CD14-positive monocyte (primary cell): ENCODE measurements at regions not wholly inside any gene's neighbourhood (a gene's known extent, or its start where the extent isn't known, plus 50 kb on each side); places are given as distances from the start of the nearest gene placed in this dataset.

Source experiments
- DNase-seq, 3 donors: peaks; one replicate each; pipeline ENCODE4 v3.0.0-alpha.2; 2011 to 2022
- H2AFZ ChIP-seq: 2 replicates; pipeline ENCODE4 v1.6.0; 2012; ENCODE audit warnings: mild to moderate bottlenecking, low read depth, low read length, inconsistent platforms; ENCODE audit not compliant: insufficient read depth, poor library complexity, severe bottlenecking
- H3K27ac ChIP-seq, 2 donors: 1 replicate in 1 of 2; 2 replicates in 1 of 2; pipeline ENCODE4 v1.5.1; 2012 to 2013; ENCODE audit warnings: low read length in 2 of 2, control low read depth in 1 of 2, inconsistent platforms in 1 of 2, low read depth in 1 of 2, mild to moderate bottlenecking in 1 of 2
- H3K27me3 ChIP-seq, 2 donors: one replicate each; pipeline versions ENCODE4 v1.6.0 to v1.6.1; 2011 to 2013; ENCODE audit warnings: low read length in 2 of 2; ENCODE audit not compliant: control insufficient read depth in 2 of 2, insufficient read depth in 2 of 2
- H3K36me3 ChIP-seq, 2 donors: replicated peaks in 1 of 2; 1 replicate in 1 of 2; 2 replicates in 1 of 2; pipeline versions ENCODE4 v1.5.1 to v1.6.1; 2012 to 2013; ENCODE audit warnings: low read length in 2 of 2, control low read depth in 1 of 2, inconsistent platforms in 1 of 2, mild to moderate bottlenecking in 1 of 2; ENCODE audit not compliant: insufficient read depth in 2 of 2, control insufficient read depth in 1 of 2
- H3K4me1 ChIP-seq, 2 donors: 1 replicate in 1 of 2; 2 replicates in 1 of 2; pipeline versions ENCODE4 v1.5.1 to v1.6.1; 2012 to 2013; ENCODE audit warnings: low read length in 2 of 2, control low read depth in 1 of 2, inconsistent platforms in 1 of 2, mild to moderate bottlenecking in 1 of 2, moderate library complexity in 1 of 2; ENCODE audit not compliant: insufficient read depth in 2 of 2, control insufficient read depth in 1 of 2
- H3K4me2 ChIP-seq: replicated peaks from 2 replicates; pipeline ENCODE3; 2012; ENCODE audit warnings: low read length, moderate library complexity, mild to moderate bottlenecking; ENCODE audit not compliant: poor library complexity, severe bottlenecking; ENCODE audit errors: extremely low read depth
- H3K4me3 ChIP-seq, 3 experiments: fragments of 200-600 bp in 1 of 3; sonication (generic) in 1 of 3; replicated peaks in 1 of 3; 1 replicate in 2 of 3; 2 replicates in 1 of 3; pipeline ENCODE4 v1.5.1; 2011 to 2013; ENCODE audit warnings: low read length in 3 of 3, mild to moderate bottlenecking in 3 of 3, control low read depth in 2 of 3, low read depth in 2 of 3, inconsistent platforms in 1 of 3, moderate library complexity in 1 of 3
- H3K79me2 ChIP-seq: 2 replicates; pipeline ENCODE4 v1.6.0; 2012; ENCODE audit warnings: mild to moderate bottlenecking, control low read depth, inconsistent platforms, low read length, moderate library complexity; ENCODE audit not compliant: insufficient read depth
- H3K9ac ChIP-seq: 2 replicates; pipeline ENCODE4 v1.6.0; 2017; ENCODE audit warnings: low read length, mild to moderate bottlenecking; ENCODE audit not compliant: insufficient read depth, poor library complexity, severe bottlenecking
- H3K9me3 ChIP-seq, 2 donors: replicated peaks in 1 of 2; 1 replicate in 1 of 2; 2 replicates in 1 of 2; pipeline versions ENCODE4 v1.5.1 to v1.6.1; 2012 to 2013; ENCODE audit warnings: low read length in 2 of 2, control low read depth in 1 of 2; ENCODE audit not compliant: control insufficient read depth in 1 of 2, insufficient read depth in 1 of 2
- H4K20me1 ChIP-seq: 2 replicates; pipeline ENCODE4 v1.6.0; 2012; ENCODE audit warnings: mild to moderate bottlenecking, low read length, control low read depth, moderate library complexity; ENCODE audit not compliant: insufficient read depth
- H3K27ac Mint-ChIP-seq, 7 donors: one replicate each; pipeline ENCODE4 v1.8.0; 2020; ENCODE audit warnings: mild to moderate bottlenecking in 7 of 7, mixed read lengths in 7 of 7, moderate library complexity in 6 of 7, inconsistent platforms in 2 of 7
- H3K27me3 Mint-ChIP-seq, 3 donors: one replicate each; pipeline ENCODE4 v1.8.0; 2021 to 2022; ENCODE audit warnings: low read depth in 3 of 3, mild to moderate bottlenecking in 3 of 3, mixed read lengths in 3 of 3, moderate library complexity in 3 of 3, inconsistent platforms in 1 of 3
- H3K36me3 Mint-ChIP-seq, 2 donors: one replicate each; pipeline ENCODE4 v1.8.0; 2020; ENCODE audit warnings: mixed read lengths in 2 of 2, inconsistent platforms in 1 of 2, mild to moderate bottlenecking in 1 of 2
- H3K4me1 Mint-ChIP-seq: one replicate; pipeline ENCODE4 v1.8.0; 2020; ENCODE audit warnings: mild to moderate bottlenecking, mixed read lengths
- H3K4me3 Mint-ChIP-seq, 2 donors: one replicate each; pipeline ENCODE4 v1.8.0; 2020; ENCODE audit warnings: mild to moderate bottlenecking in 2 of 2, mixed read lengths in 2 of 2, moderate library complexity in 1 of 2
- H3K9me3 Mint-ChIP-seq, 7 donors: one replicate each; pipeline ENCODE4 v1.8.0; 2020 to 2022; ENCODE audit warnings: mixed read lengths in 7 of 7, mild to moderate bottlenecking in 6 of 7, moderate library complexity in 6 of 7, inconsistent platforms in 2 of 7
- WGBS: methylation state at CpG from one replicate; pipeline ENCODE4 v1.1.5; 2013; ENCODE audit warnings: missing lambda C conversion rate; ENCODE audit not compliant: insufficient coverage; 5-methylcytosine and 5-hydroxymethylcytosine counted together
- intact Hi-C, 2 donors: fragments of 100-400 bp; cut with micrococcal nuclease; formaldehyde crosslinking; loops; one replicate each; pipeline versions ENCODE4 v1.15.0 to v1.15.1; 2023
- TF ChIP-seq, protein P1 (sequence below): fragments of 200-600 bp; IDR thresholded peaks from one replicate; pipeline ENCODE4 v1.8.0; 2022; ENCODE audit warnings: antibody characterized with exemption, mild to moderate bottlenecking

DNA sequence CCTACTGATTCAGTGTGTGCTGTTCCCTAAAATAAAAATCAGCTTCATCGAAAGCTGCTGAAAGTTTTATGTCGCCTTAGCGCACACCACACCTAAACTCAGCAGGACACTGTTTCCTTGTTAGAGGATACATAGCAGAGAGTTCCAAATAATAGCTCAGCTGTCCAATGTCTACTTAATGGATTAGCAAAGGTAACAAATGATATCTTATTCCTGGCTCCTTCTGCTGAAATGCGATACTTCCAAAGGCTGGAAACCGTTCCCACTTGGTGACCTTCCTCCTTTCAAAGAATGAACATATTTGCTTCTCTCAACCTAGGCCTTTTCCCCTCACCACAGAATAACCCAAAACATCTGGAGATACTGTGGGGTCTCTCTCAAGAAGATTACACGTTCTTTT is 189.5 kb upstream of the GMDS start:
- intact Hi-C loops = no loop called here
- H3K4me1 ChIP-seq = no peaks in the 10 kb centered on the region
- H3K27ac ChIP-seq = no peak overlapping the region
- no peak for DNase-seq
- Mint-ChIP-seq H3K4me3 (no peak overlapping the region), H3K36me3 (no peaks in the 10 kb centered on the region), H3K27me3 (peaks cover 1 to 5% (median 3%) of the 10 kb centered on the region in 3 donors), H3K9me3 (peaks cover 0 to 3% (median 0%) of the 10 kb centered on the region in 7 donors), H3K4me1 (peaks cover 4% of the 10 kb centered on the region), H3K27ac (no peak overlapping the region)
- H3K9ac ChIP-seq = no peak overlapping the region
- no peaks in the 10 kb centered on the region for H4K20me1 ChIP-seq
- H3K4me2 ChIP-seq = no peak overlapping the region
- WGBS = 100% methylated on average over 1 of the region's 6 CpGs
- H3K36me3 ChIP-seq = no peaks in the 10 kb centered on the region
- TF ChIP-seq, protein P1, sequence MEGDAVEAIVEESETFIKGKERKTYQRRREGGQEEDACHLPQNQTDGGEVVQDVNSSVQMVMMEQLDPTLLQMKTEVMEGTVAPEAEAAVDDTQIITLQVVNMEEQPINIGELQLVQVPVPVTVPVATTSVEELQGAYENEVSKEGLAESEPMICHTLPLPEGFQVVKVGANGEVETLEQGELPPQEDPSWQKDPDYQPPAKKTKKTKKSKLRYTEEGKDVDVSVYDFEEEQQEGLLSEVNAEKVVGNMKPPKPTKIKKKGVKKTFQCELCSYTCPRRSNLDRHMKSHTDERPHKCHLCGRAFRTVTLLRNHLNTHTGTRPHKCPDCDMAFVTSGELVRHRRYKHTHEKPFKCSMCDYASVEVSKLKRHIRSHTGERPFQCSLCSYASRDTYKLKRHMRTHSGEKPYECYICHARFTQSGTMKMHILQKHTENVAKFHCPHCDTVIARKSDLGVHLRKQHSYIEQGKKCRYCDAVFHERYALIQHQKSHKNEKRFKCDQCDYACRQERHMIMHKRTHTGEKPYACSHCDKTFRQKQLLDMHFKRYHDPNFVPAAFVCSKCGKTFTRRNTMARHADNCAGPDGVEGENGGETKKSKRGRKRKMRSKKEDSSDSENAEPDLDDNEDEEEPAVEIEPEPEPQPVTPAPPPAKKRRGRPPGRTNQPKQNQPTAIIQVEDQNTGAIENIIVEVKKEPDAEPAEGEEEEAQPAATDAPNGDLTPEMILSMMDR = no peak
- H3K9me3 ChIP-seq = no peaks in the 10 kb centered on the region
- H3K4me3 ChIP-seq = no peak overlapping the region
- H3K27me3 ChIP-seq = no peaks in the 10 kb centered on the region
- no peak overlapping the region for H2AFZ ChIP-seq
- H3K79me2 ChIP-seq = no peaks in the 10 kb centered on the region

DNA sequence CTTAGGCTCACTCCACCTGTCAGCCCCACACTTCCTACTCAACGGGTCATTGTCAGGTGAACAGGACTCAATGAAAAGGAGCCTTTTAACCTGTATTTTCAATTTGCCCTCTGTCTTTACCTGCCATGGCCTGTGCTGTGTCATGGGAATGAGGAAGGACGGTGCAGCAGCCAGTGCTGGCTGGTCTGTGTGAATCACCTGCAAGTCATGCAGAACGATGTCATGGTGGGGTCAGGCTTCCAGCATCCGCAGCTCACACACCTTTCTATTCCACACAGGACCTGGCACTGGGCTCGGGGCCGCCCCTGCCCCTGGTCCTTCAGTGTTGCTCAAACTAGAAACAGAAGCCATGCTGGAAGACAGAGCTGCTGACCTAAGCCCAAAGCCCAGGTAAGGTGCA is 188.7 kb upstream of the GMDS start:
- intact Hi-C loops = no loop called here
- Mint-ChIP-seq H3K36me3 (no peaks in the 10 kb centered on the region), H3K4me1 (peaks cover 6% of the 10 kb centered on the region), H3K4me3 (no peak overlapping the region), H3K27ac (no peak overlapping the region), H3K27me3 (peaks cover 0 to 3% (median 2%) of the 10 kb centered on the region in 3 donors), H3K9me3 (peaks cover 0 to 2% (median 0%) of the 10 kb centered on the region in 7 donors)
- no peak overlapping the region for H2AFZ ChIP-seq
- H3K79me2 ChIP-seq = no peaks in the 10 kb centered on the region
- no peak overlapping the region for H3K4me2 ChIP-seq
- no peaks in the 10 kb centered on the region for H3K36me3 ChIP-seq
- no peak overlapping the region for H3K27ac ChIP-seq
- no peak overlapping the region for H3K4me3 ChIP-seq
- TF ChIP-seq, protein P1 = no peak
- H4K20me1 ChIP-seq = no peaks in the 10 kb centered on the region
- H3K9ac ChIP-seq = no peak overlapping the region
- H3K27me3 ChIP-seq = no peaks in the 10 kb centered on the region
- WGBS = 100% methylated on average over 3 of the region's 6 CpGs
- no peaks in the 10 kb centered on the region for H3K4me1 ChIP-seq
- DNase-seq = no peak
- no peaks in the 10 kb centered on the region for H3K9me3 ChIP-seq
